ENCODE measurements at regions not wholly inside any gene's neighbourhood (a gene's known extent, or its start where the extent isn't known, plus 50 kb on each side); places are given as distances from the start of the nearest gene placed in this dataset.

- Histone ChIP-seq H3K4me1 (peaks cover 0 to 21% (median 4%) of the 10 kb centered on the region in 4 donors), H3K36me3 (no peaks in the 10 kb centered on the region), H3K27ac (no peak overlapping the region), H3K27me3 (no peaks in the 10 kb centered on the region), H3K4me3 (no peak overlapping the region), H3K9me3 (no peaks in the 10 kb centered on the region)
- TF ChIP-seq, protein P1, sequence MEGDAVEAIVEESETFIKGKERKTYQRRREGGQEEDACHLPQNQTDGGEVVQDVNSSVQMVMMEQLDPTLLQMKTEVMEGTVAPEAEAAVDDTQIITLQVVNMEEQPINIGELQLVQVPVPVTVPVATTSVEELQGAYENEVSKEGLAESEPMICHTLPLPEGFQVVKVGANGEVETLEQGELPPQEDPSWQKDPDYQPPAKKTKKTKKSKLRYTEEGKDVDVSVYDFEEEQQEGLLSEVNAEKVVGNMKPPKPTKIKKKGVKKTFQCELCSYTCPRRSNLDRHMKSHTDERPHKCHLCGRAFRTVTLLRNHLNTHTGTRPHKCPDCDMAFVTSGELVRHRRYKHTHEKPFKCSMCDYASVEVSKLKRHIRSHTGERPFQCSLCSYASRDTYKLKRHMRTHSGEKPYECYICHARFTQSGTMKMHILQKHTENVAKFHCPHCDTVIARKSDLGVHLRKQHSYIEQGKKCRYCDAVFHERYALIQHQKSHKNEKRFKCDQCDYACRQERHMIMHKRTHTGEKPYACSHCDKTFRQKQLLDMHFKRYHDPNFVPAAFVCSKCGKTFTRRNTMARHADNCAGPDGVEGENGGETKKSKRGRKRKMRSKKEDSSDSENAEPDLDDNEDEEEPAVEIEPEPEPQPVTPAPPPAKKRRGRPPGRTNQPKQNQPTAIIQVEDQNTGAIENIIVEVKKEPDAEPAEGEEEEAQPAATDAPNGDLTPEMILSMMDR (IDR thresholded peaks at IDR 0.05): no peak
- intact Hi-C loops (cut with DNase I; ENCODE audit: low total_unique reads): no loop called here
- DNase-seq: no peak
Measured at GRCh38 chr3:176927706-176928581, 269.3 kb downstream of the TBL1XR1 start.

GRCh38 chr3:176927280-176927679 lies 270.0 kb downstream of the TBL1XR1 start:
- H3K27me3 ChIP-seq: no peaks in the 10 kb centered on the region
- H3K4me3 ChIP-seq: no peak overlapping the region
- TF ChIP-seq, protein P1 (IDR thresholded peaks at IDR 0.05): no peak
- no peak for DNase-seq
- no peaks in the 10 kb centered on the region for H3K9me3 ChIP-seq
- H3K36me3 ChIP-seq: no peaks in the 10 kb centered on the region
- peaks cover 0 to 14% (median 2%) of the 10 kb centered on the region in 4 donors for H3K4me1 ChIP-seq
- intact Hi-C loops (cut with DNase I; ENCODE audit: low total_unique reads): no loop called here
- H3K27ac ChIP-seq: no peak overlapping the region

DNA sequence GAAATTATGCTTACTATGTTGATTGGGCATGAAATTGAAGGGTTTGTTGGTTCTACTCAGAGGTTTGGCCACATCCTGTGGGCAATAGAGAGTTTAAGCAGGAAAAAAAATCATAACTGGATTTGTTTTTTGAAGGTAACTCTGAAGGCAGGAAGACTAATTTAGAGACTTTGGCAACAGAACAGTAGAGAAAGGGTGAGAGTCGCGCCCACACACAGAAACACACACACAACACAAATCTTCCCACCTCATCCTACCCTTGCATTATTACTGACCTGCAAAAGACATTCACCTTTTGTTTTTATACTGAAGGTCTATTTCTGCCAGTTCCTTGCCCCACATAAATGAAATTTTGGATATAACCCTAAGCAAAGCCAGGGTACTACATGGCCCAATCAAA lies 270.6 kb downstream of the TBL1XR1 start:
- no peak overlapping the region for H3K4me3 ChIP-seq
- H3K27me3 ChIP-seq: no peaks in the 10 kb centered on the region
- DNase-seq: no peak
- TF ChIP-seq, protein P1 (IDR thresholded peaks at IDR 0.05): no peak
- intact Hi-C loops (cut with DNase I; ENCODE audit: low total_unique reads): no loop called here
- no peaks in the 10 kb centered on the region for H3K36me3 ChIP-seq
- H3K9me3 ChIP-seq: no peaks in the 10 kb centered on the region
- peaks cover 0 to 8% (median 0%) of the 10 kb centered on the region in 4 donors for H3K4me1 ChIP-seq
- H3K27ac ChIP-seq: no peak overlapping the region

DNA sequence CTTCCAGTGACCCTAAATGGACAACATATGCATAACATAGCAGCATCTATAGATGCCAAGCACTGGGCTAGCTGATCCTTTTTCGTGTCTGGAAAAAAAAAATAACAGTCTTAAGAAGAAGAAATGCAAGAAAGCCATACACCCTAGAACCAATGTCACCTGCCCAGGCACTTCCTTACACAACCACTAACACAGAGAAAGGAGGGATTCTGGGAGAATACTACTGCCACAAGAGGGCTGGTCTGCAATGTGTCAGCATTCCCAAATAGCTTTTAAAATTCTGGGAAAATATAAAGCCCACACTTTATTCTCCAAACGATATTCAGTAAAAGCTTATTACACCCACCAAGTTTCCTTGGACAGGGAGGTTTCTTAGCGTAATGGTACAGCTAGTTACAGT lies 271.2 kb downstream of the TBL1XR1 start:
- Histone ChIP-seq H3K27me3 (no peaks in the 10 kb centered on the region), H3K4me1 (peaks cover 0 to 6% (median 0%) of the 10 kb centered on the region in 4 donors), H3K9me3 (no peaks in the 10 kb centered on the region), H3K4me3 (no peak overlapping the region), H3K36me3 (no peaks in the 10 kb centered on the region), H3K27ac (no peak overlapping the region)
- TF ChIP-seq, protein P1 (IDR thresholded peaks at IDR 0.05): no peak
- DNase-seq: no peak
- intact Hi-C loops (cut with DNase I; ENCODE audit: low total_unique reads): no loop called here

DNA sequence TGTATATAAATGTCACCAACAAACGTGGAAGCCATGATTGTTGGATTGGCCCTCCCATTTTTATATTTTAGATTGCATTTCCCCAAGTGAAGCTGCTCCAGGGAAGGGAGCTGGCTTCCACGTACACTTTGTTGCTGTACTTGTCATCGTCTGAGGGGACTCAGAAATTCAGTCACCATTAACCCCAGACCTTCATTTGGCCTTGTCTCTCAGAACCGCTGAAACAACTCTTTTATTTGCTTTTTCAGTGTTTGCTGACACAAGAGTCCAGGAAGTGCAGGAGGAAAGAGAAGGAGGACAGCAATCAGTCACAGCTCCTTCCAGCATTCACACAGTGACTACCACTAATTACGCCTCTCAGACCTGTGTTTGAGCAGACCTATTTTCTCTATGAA lies 276.5 kb downstream of the TBL1XR1 start:
- H3K27ac ChIP-seq: no peak overlapping the region
- no peaks in the 10 kb centered on the region for H3K27me3 ChIP-seq
- no peaks in the 10 kb centered on the region for H3K36me3 ChIP-seq
- no peaks in the 10 kb centered on the region for H3K9me3 ChIP-seq
- H3K4me1 ChIP-seq: no peaks in the 10 kb centered on the region
- TF ChIP-seq, protein P1 (IDR thresholded peaks at IDR 0.05): no peak
- intact Hi-C loops (cut with DNase I; ENCODE audit: low total_unique reads): no loop called here
- H3K4me3 ChIP-seq: no peak overlapping the region
- DNase-seq: no peak
